ENCODE measurements at regions not wholly inside any gene's neighbourhood (a gene's known extent, or its start where the extent isn't known, plus 50 kb on each side); places are given as distances from the start of the nearest gene placed in this dataset.
"Not testable (repeated sequence)": the region's sequence is repeated elsewhere in the genome, so short reads cannot be mapped to it uniquely, and the experiment has no call there.

- DNase-seq, result no peak
- Mint-ChIP-seq H3K36me3 (peaks cover 3% of the 10 kb centered on the region), H3K4me1 (peaks cover 7% of the 10 kb centered on the region), H3K27me3 (no peaks in the 10 kb centered on the region), H3K9me3 (no peaks in the 10 kb centered on the region), H3K4me3 (no peak overlapping the region), H3K27ac (no peak overlapping the region)
- CTCF ChIA-PET, result no interaction called here
Measured at GRCh38 chr2:201568217-201568820, 75.0 kb downstream of the TMEM237 start.

DNA sequence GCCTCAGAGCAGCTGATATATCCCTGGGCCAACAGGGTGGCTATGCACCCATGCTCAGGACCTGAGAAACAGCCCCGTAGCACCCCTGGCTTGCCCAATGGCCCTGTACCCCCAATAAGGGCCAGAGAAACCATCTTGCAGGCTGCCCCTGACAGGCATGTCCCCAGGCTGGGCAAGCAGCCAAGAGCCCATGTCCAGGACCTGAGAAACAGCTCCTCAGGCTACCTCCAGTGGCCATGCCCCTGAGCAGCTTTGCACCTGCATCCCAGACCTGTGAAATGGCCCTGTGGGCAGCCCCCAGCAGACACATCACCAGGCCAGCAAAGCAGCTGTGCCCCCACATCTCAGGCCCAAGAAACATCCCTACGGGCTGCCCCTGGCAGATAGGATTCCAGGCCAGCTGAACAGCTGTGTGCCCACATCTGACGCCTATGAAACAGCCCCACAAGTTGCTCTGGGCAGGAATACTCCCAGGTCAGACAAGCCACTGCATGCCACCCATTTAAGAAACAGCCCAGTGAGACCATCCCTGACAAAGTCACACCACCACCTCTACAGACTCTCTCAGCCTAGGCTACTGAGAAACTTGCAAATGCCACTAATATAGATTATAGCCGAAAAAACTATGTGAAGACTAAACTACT, 84.1 kb downstream of the TMEM237 start:
- no peaks in the 10 kb centered on the region for H3K27me3 Mint-ChIP-seq
- no peaks in the 10 kb centered on the region for H3K9me3 Mint-ChIP-seq
- no peak for DNase-seq
- H3K4me1 Mint-ChIP-seq, result no peaks in the 10 kb centered on the region
- no peak overlapping the region for H3K4me3 Mint-ChIP-seq
- H3K36me3 Mint-ChIP-seq, result no peaks in the 10 kb centered on the region
- H3K27ac Mint-ChIP-seq, result no peak overlapping the region
- CTCF ChIA-PET, result interaction anchor here (1.2 kb wide), 1 partner anchor 13 kb away, joined by 3 read pairs; no protein-coding TSS in a partner anchor

DNA sequence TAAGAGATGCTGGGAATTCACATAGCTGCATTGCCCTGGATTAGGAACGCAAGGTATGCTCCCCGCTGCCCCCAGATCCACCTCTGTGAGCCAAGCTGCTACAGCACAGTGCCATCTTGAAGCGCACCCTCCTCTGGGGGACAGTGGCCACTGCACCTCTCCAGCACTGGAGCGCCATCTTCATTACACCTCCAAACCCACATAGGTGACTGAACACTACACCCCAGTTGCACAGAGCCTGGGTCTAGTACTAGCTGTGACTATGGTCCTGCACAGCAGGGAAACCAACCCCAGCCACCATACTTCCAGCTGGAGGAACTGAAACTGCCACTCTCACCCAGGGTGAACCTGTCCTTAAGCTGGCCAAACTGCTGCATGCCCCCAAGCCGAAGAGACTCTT, 84.6 kb downstream of the TMEM237 start:
- Mint-ChIP-seq H3K27me3 (no peaks in the 10 kb centered on the region), H3K36me3 (no peaks in the 10 kb centered on the region), H3K4me1 (no peaks in the 10 kb centered on the region), H3K4me3 (no peak overlapping the region), H3K9me3 (no peaks in the 10 kb centered on the region), H3K27ac (no peak overlapping the region)
- DNase-seq, result no peak
- CTCF ChIA-PET, result interaction anchor here (0.6 to 1.2 kb wide), 2 partner anchors 12 to 91 kb away, joined by 3 read pairs; no protein-coding TSS in a partner anchor

- Mint-ChIP-seq H3K4me3 (no peak overlapping the region), H3K9me3 (no peaks in the 10 kb centered on the region), H3K27ac (no peak overlapping the region), H3K36me3 (no peaks in the 10 kb centered on the region), H3K27me3 (no peaks in the 10 kb centered on the region), H3K4me1 (no peaks in the 10 kb centered on the region)
- no peak for DNase-seq
- CTCF ChIA-PET, result interaction anchor here (0.6 to 1.2 kb wide), 2 partner anchors 12 to 91 kb away, joined by 3 read pairs; no protein-coding TSS in a partner anchor
Measured at GRCh38 chr2:201558232-201558631, 85.1 kb downstream of the TMEM237 start.

- no peaks in the 10 kb centered on the region for H3K4me1 Mint-ChIP-seq
- CTCF ChIA-PET, result no interaction called here
Measured at GRCh38 chr2:201551901-201552300, 91.4 kb downstream of the TMEM237 start.

GRCh38 chr2:201546576-201546975, 95.0 kb downstream of the STRADB start:
- Mint-ChIP-seq H3K9me3 (peaks cover 2% of the 10 kb centered on the region), H3K4me1 (no peaks in the 10 kb centered on the region), H3K36me3 (no peaks in the 10 kb centered on the region), H3K27ac (no peak overlapping the region), H3K27me3 (no peaks in the 10 kb centered on the region), H3K4me3 (no peak overlapping the region)
- DNase-seq, result no peak
- CTCF ChIA-PET, result interaction anchor here (0.9 kb wide), 1 partner anchor 12 kb away, joined by 3 read pairs; no protein-coding TSS in a partner anchor

More at GRCh38 chr2:201551901-201552300, 91.4 kb downstream of the TMEM237 start:
- Mint-ChIP-seq H3K9me3 (no peaks in the 10 kb centered on the region), H3K27me3 (peaks cover 5% of the 10 kb centered on the region), H3K27ac (no peak overlapping the region), H3K4me3 (no peak overlapping the region), H3K36me3 (no peaks in the 10 kb centered on the region)
- no peak for DNase-seq

GRCh38 chr2:201542291-201542690, 90.8 kb downstream of the STRADB start:
- H3K9me3 Mint-ChIP-seq, result peaks cover 2% of the 10 kb centered on the region
- H3K27me3 Mint-ChIP-seq, result no peaks in the 10 kb centered on the region
- H3K4me1 Mint-ChIP-seq, result no peaks in the 10 kb centered on the region
- no peak for DNase-seq
- H3K27ac Mint-ChIP-seq, result no peak overlapping the region
- CTCF ChIA-PET, result no interaction called here
- H3K36me3 Mint-ChIP-seq, result no peaks in the 10 kb centered on the region
- H3K4me3 Mint-ChIP-seq, result no peak overlapping the region

- H3K4me3 Mint-ChIP-seq, H3K27me3 Mint-ChIP-seq, H3K9me3 Mint-ChIP-seq, H3K36me3 Mint-ChIP-seq, H3K27ac Mint-ChIP-seq, DNase-seq, H3K4me1 Mint-ChIP-seq, CTCF ChIA-PET: not testable (repeated sequence)
Measured at GRCh38 chr2:201539271-201539670, 87.7 kb downstream of the STRADB start.

DNA sequence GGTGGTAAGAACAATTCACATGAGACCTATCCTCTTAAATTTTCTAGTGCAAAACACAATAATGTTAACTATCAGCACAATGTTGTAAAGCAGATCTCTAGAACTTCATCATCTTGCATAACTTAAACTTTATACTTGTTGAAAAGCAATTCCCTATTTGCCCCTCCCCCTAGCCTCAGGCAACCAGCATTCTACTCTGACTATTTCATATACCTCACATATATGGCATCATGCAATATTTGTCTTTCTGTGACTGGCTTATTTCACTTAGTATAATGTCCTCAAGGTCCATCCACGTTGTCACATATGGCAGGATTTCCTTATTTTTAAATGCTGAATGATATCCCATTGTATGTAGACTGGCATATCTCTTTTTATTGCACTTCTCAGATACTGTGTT, 86.5 kb downstream of the STRADB start:
- CTCF ChIA-PET, result no interaction called here

GRCh38 chr2:201536754-201537153, 85.2 kb downstream of the STRADB start:
- H3K9me3 Mint-ChIP-seq, result peaks cover 15% of the 10 kb centered on the region
- CTCF ChIA-PET, result no interaction called here
- no peak overlapping the region for H3K27ac Mint-ChIP-seq
- no peak overlapping the region for H3K4me3 Mint-ChIP-seq
- H3K36me3 Mint-ChIP-seq, result no peaks in the 10 kb centered on the region
- no peaks in the 10 kb centered on the region for H3K27me3 Mint-ChIP-seq
- DNase-seq, result no peak
- H3K4me1 Mint-ChIP-seq, result peaks cover 2% of the 10 kb centered on the region

More for the DNA sequence above, 86.5 kb downstream of the STRADB start:
- Mint-ChIP-seq H3K27me3 (no peaks in the 10 kb centered on the region), H3K36me3 (no peaks in the 10 kb centered on the region), H3K4me3 (no peak overlapping the region), H3K4me1 (no peaks in the 10 kb centered on the region), H3K9me3 (peaks cover 7% of the 10 kb centered on the region), H3K27ac (no peak overlapping the region)
- DNase-seq, result no peak

GRCh38 chr2:201536046-201536445, 84.5 kb downstream of the STRADB start:
- peaks cover 2% of the 10 kb centered on the region for H3K4me1 Mint-ChIP-seq
- DNase-seq, result no peak
- H3K4me3 Mint-ChIP-seq, result no peak overlapping the region
- H3K9me3 Mint-ChIP-seq, result peaks cover 17% of the 10 kb centered on the region
- H3K27ac Mint-ChIP-seq, result no peak overlapping the region
- no peaks in the 10 kb centered on the region for H3K27me3 Mint-ChIP-seq
- H3K36me3 Mint-ChIP-seq, result no peaks in the 10 kb centered on the region
- CTCF ChIA-PET, result no interaction called here

DNA sequence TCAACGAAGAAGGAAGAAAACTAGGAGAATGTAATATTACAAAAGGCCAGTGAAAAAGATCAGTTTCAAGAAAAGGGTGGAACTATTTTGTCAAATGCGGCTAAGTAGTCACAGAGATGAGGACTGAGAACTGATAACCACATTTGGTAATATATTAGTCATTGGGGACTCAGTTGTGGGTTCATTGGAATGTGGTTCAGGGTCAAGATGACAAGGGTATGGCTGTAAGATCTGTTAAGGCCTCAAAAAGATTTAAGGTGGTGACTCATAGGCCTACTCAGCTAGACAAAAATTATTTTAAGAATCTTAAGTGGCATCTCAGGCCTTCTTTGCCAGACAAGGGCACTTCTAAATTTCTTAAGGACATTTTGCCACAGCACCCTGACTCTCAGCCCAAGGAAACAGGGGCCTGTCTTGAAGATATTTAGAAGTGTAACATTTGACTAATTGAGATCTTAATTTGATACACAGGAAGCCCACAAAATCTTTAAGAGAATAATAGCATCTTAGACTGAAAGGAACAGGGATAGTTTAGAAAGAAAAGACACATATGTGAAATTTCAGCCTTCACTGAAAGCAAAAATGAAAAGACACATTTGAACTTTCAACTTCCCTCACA, 81.3 kb downstream of the STRADB start:
- peaks cover 2% of the 10 kb centered on the region for H3K4me1 Mint-ChIP-seq
- H3K9me3 Mint-ChIP-seq, result peaks cover 29% of the 10 kb centered on the region
- no peaks in the 10 kb centered on the region for H3K27me3 Mint-ChIP-seq
- no peaks in the 10 kb centered on the region for H3K36me3 Mint-ChIP-seq
- H3K27ac Mint-ChIP-seq, result no peak overlapping the region
- CTCF ChIA-PET, result no interaction called here
- DNase-seq, result no peak
- no peak overlapping the region for H3K4me3 Mint-ChIP-seq
